HepG2 (cell line): ENCODE measurements at regions not wholly inside any gene's neighbourhood (a gene's known extent, or its start where the extent isn't known, plus 50 kb on each side); places are given as distances from the start of the nearest gene placed in this dataset.
A peak's percentile ranks its signal among the peaks of the same experiment; 100 is the strongest.

Experiments
- ATAC-seq: fragments of 200-7000 bp; cut with Tn5 transposase; 3 replicates; pipeline ENCODE4 v1.9.1; 2020; ENCODE audit warnings: mild to moderate bottlenecking, moderate library complexity
- BruUV-seq: library from RNA; stranded (reverse); fragments of 400-500 nt; replicated peaks from 2 replicates; lab custom pipeline; 2021; lab: Mats Ljungman, UMichigan
- CTCF ChIA-PET: fragments of 300-600 bp; formaldehyde crosslinking; extraction: SDS; loops from one replicate; lab custom pipeline; 2021; ENCODE audit warnings: low total read pairs, inconsistent platforms, low intra/inter-chr PET ratio; lab: Yijun Ruan, JAX
- POLR2A ChIA-PET: fragments of 350-600 bp; sonication (Branson Sonifier 250); formaldehyde crosslinking; loops from one replicate; lab custom pipeline; 2020; ENCODE audit warnings: antibody characterized with exemption, inconsistent platforms; lab: Yijun Ruan, JAX
- DNase-seq: peaks from one replicate; pipeline ENCODE4 v3.0.0-alpha.2; 2015; ENCODE audit warnings: low spot score
- FAIRE-seq: peaks from 3 replicates; lab custom pipeline; 2011; peaks lifted over from hg19 to GRCh38; lab: Jason Lieb, UNC
- H2AFZ ChIP-seq: one replicate; pipeline ENCODE4 v1.6.1; 2011; ENCODE audit warnings: low read length, inconsistent platforms
- H3K27ac ChIP-seq: fragments of 300-600 bp; 3 replicates; pipeline ENCODE4 v1.8.0; 2011; ENCODE audit warnings: mixed run types, mild to moderate bottlenecking, mixed read lengths, low read length, inconsistent platforms; ENCODE audit not compliant: insufficient read depth; ENCODE audit errors: extremely low read length
- H3K27me3 ChIP-seq, 2 experiments: fragments of 200-600 bp in 1 of 2; 2 replicates in 1 of 2; 3 replicates in 1 of 2; pipeline versions ENCODE4 v1.6.0 to v1.8.0; 2011; ENCODE audit warnings: low read length in 2 of 2, mild to moderate bottlenecking in 2 of 2, moderate library complexity in 2 of 2, inconsistent platforms in 1 of 2; ENCODE audit not compliant: insufficient read depth in 2 of 2, control insufficient read depth in 1 of 2
- H3K36me3 ChIP-seq, 2 experiments: fragments of 200-600 bp in 1 of 2; replicated peaks in 1 of 2; 2 replicates in 1 of 2; 3 replicates in 1 of 2; pipeline versions ENCODE4 v1.5.1 to v1.8.0; 2011; ENCODE audit warnings: low read length in 2 of 2, inconsistent platforms in 1 of 2; ENCODE audit not compliant: insufficient read depth in 2 of 2, control insufficient read depth in 1 of 2
- H3K4me1 ChIP-seq: 2 replicates; pipeline ENCODE4 v1.5.1; 2012; ENCODE audit warnings: low read length, inconsistent platforms; ENCODE audit not compliant: insufficient read depth
- H3K4me2 ChIP-seq: 2 replicates; pipeline ENCODE4 v1.6.0; 2011; ENCODE audit warnings: low read depth, low read length, inconsistent platforms
- H3K4me3 ChIP-seq, 3 experiments: fragments of 200-600 bp in 1 of 3; sonication (generic), shearing (Covaris generic) in 1 of 3; replicated peaks in 1 of 3; 2 replicates each; pipeline ENCODE4 v1.5.1; 2011 to 2016; ENCODE audit warnings: low read length in 3 of 3, inconsistent platforms in 2 of 3, low read depth in 2 of 3, mild to moderate bottlenecking in 2 of 3, control low read depth in 1 of 3, mixed read lengths in 1 of 3; ENCODE audit not compliant: insufficient read depth in 1 of 3
- H3K79me2 ChIP-seq: one replicate; pipeline ENCODE4 v1.6.1; 2011; ENCODE audit warnings: low read length, inconsistent platforms; ENCODE audit not compliant: insufficient read depth
- H3K9ac ChIP-seq: 2 replicates; pipeline ENCODE4 v1.6.0; 2011; ENCODE audit warnings: mild to moderate bottlenecking, low read depth, low read length, inconsistent platforms; ENCODE audit not compliant: insufficient read depth
- H3K9me3 ChIP-seq: 2 replicates; pipeline ENCODE4 v1.5.1; 2012; ENCODE audit warnings: mild to moderate bottlenecking, low read length
- H4K20me1 ChIP-seq: 2 replicates; pipeline ENCODE4 v1.6.0; 2011; ENCODE audit warnings: inconsistent platforms, mild to moderate bottlenecking, low read length, moderate library complexity; ENCODE audit not compliant: insufficient read depth
- ARID5B ChIP-seq: IDR thresholded peaks from 2 replicates; pipeline ENCODE4 v1.4.0; 2020; ENCODE audit warnings: mild to moderate bottlenecking, missing genetic modification reagents
- FOXA1 ChIP-seq, 2 experiments: fragments of 450-650 bp in 1 of 2; sonication (generic) in 1 of 2; formaldehyde crosslinking in 1 of 2; IDR thresholded peaks; 2 replicates each; pipeline versions ENCODE4 v1.4.0 to v1.6.1; 2016 to 2020; ENCODE audit warnings: missing genetic modification reagents in 1 of 2
- FOXA3 ChIP-seq: IDR thresholded peaks from 2 replicates; pipeline ENCODE4 v1.6.1; 2016; ENCODE audit warnings: missing genetic modification reagents, missing compliant biosample characterization
- FOXC1 ChIP-seq: sonication (generic); formaldehyde crosslinking; IDR thresholded peaks from 2 replicates; pipeline ENCODE4 v1.8.0; 2022; ENCODE audit warnings: mild to moderate bottlenecking, missing genetic modification reagents, borderline replicate concordance
- MIXL1 ChIP-seq: IDR thresholded peaks from 2 replicates; pipeline ENCODE4 v1.6.1; 2016
- SOX13 ChIP-seq, 3 experiments: fragments of 450-650 bp in 1 of 3; sonication (generic) in 1 of 3; formaldehyde crosslinking in 1 of 3; IDR thresholded peaks in 2 of 3; conservative IDR thresholded peaks in 1 of 3; 2 replicates each; pipeline versions ENCODE4 v1.5.0 to v1.6.1; 2016 to 2020; ENCODE audit warnings: antibody characterized with exemption in 1 of 3, mild to moderate bottlenecking in 1 of 3, missing compliant biosample characterization in 1 of 3, missing genetic modification reagents in 1 of 3, moderate library complexity in 1 of 3
- TOPORS ChIP-seq: sonication (generic); formaldehyde crosslinking; IDR thresholded peaks from 2 replicates; pipeline ENCODE4 v1.8.0; 2023; ENCODE audit warnings: mild to moderate bottlenecking, missing genetic modification reagents
- ZNF44 ChIP-seq: sonication (generic); formaldehyde crosslinking; IDR thresholded peaks from 2 replicates; pipeline ENCODE4 v1.5.1; 2020; ENCODE audit warnings: mild to moderate bottlenecking, missing genetic modification reagents
- WGBS: methylation state at CpG from one replicate; pipeline ENCODE4 v1.1.6; 2017; ENCODE audit warnings: low lambda C conversion rate; 5-methylcytosine and 5-hydroxymethylcytosine counted together
- in situ Hi-C: cut with HindIII; loops from 2 replicates; pipeline ENCODE4 v1.10.0; 2017; ENCODE audit warnings: low pct_unique_long_range_greater_than_20kb; ENCODE audit not compliant: extremely low pct_ligation_motif_present
- intact Hi-C: fragments of 100-400 bp; cut with micrococcal nuclease; formaldehyde crosslinking; loops from one replicate; pipeline ENCODE4 v1.10.0; 2022; ENCODE audit not compliant: unreplicated experiment

- TF ChIP-seq TOPORS (CRISPR knock-in tag) (no peak), MIXL1 (CRISPR knock-in tag) (no peak)
- TF ChIP-seq, all 625 proteins: peak for 0
Measured at GRCh38 chr2:14690926-14691325, 58.4 kb downstream of the LRATD1 start (continued).

- 25% methylated on average over 2 of the region's 2 CpGs for WGBS
- Histone ChIP-seq H3K36me3 (no peaks in the 10 kb centered on the region), H3K4me1 (0 out of 2 replicates have a peak, but pooled peaks cover 9% of the 10 kb centered on the region), H3K9me3 (peaks cover 15% of the 10 kb centered on the region; the same call in 1 of the 2 replicates), H3K27me3 (no peaks in the 10 kb centered on the region), H3K79me2 (no peaks in the 10 kb centered on the region), H3K4me3 (no peak overlapping the region), H3K27ac (no peak overlapping the region), H3K4me2 (no peak overlapping the region), H3K9ac (no peak overlapping the region), H4K20me1 (no peaks in the 10 kb centered on the region), H2AFZ (no peak overlapping the region)
- TF ChIP-seq FOXA3 (0 out of 2 replicates have a peak, but pooled peaks have one; percentile 27), ARID5B (CRISPR knock-in tag) (0 out of 2 replicates have a peak, but pooled peaks have one; percentile 35), FOXC1 (CRISPR knock-in tag) (no peak), SOX13 (IDR thresholded peaks at IDR 0.05) (no peak), SOX13 (CRISPR knock-in tag; conservative IDR thresholded peaks at IDR 0.05 in 1 of 2, IDR thresholded peaks at IDR 0.05 in 1 of 2) (peak in 1 of 2 experiments; percentile 23; a peak in 1 of 4 replicates), FOXA1 (IDR thresholded peaks at IDR 0.05) (no peak), FOXA1 (CRISPR knock-in tag; IDR thresholded peaks at IDR 0.05) (peak; percentile 30; the same call in 1 of the 2 replicates), ZNF44 (CRISPR knock-in tag) (no peak)
- in situ Hi-C loops, result no loop called here
- ChIA-PET POLR2A (no interaction called here), CTCF (no interaction called here)
- intact Hi-C loops, result no loop called here
- DNase-seq, result no peak
- ATAC-seq, result peak; percentile 58; the same call in 2 of the 3 replicates
- no TSS peak for BruUV-seq
- FAIRE-seq, result no peak
Measured at GRCh38 chr2:14693874-14694273, 61.4 kb downstream of the LRATD1 start.
